ENCODE measurements at regions not wholly inside any gene's neighbourhood (a gene's known extent, or its start where the extent isn't known, plus 50 kb on each side); places are given as distances from the start of the nearest gene placed in this dataset.
"Not testable (repeated sequence)": the region's sequence is repeated elsewhere in the genome, so short reads cannot be mapped to it uniquely, and the experiment has no call there.

GRCh38 chr1:185539277-185539943 lies 194.8 kb upstream of the HMCN1 start:
- DNase-seq (ENCODE audit: low spot score) = no peak

GRCh38 chr1:185538309-185538898 lies 195.8 kb upstream of the HMCN1 start:
- DNase-seq (ENCODE audit: low spot score) = not testable (repeated sequence)

GRCh38 chr1:185537596-185537995 lies 196.6 kb upstream of the HMCN1 start:
- no peak for DNase-seq (ENCODE audit: low spot score)

GRCh38 chr1:185536165-185536920 lies 197.8 kb upstream of the HMCN1 start:
- no peak for DNase-seq (ENCODE audit: low spot score)

- DNase-seq (ENCODE audit: low spot score) = no peak
Observed at GRCh38 chr1:185535621-185536020, 198.6 kb upstream of the HMCN1 start.

GRCh38 chr1:185534801-185535200 lies 199.4 kb upstream of the HMCN1 start:
- no peak for DNase-seq (ENCODE audit: low spot score)

GRCh38 chr1:185533596-185533995 lies 200.6 kb upstream of the HMCN1 start:
- DNase-seq (ENCODE audit: low spot score) = no peak

- no peak for DNase-seq (ENCODE audit: low spot score)
Observed at GRCh38 chr1:185532856-185533255, 201.3 kb upstream of the HMCN1 start.

- DNase-seq (ENCODE audit: low spot score) = no peak
Observed at GRCh38 chr1:185531838-185532237, 202.4 kb upstream of the HMCN1 start.

GRCh38 chr1:185530215-185530614 lies 204.0 kb upstream of the HMCN1 start:
- no peak for DNase-seq (ENCODE audit: low spot score)

GRCh38 chr1:185529673-185530072 lies 204.5 kb upstream of the HMCN1 start:
- no peak for DNase-seq (ENCODE audit: low spot score)

- no peak for DNase-seq (ENCODE audit: low spot score)
Observed at GRCh38 chr1:185528084-185528676, 206.0 kb upstream of the HMCN1 start.

GRCh38 chr1:185526344-185527307 lies 207.6 kb upstream of the HMCN1 start:
- peak; percentile 65 for DNase-seq (ENCODE audit: low spot score)

GRCh38 chr1:185520188-185520920 lies 203.3 kb upstream of the IVNS1ABP start:
- no peak for DNase-seq (ENCODE audit: low spot score)

GRCh38 chr1:185517808-185518419 lies 200.9 kb upstream of the IVNS1ABP start:
- DNase-seq (ENCODE audit: low spot score) = no peak

- DNase-seq (ENCODE audit: low spot score) = not testable (repeated sequence)
Observed at GRCh38 chr1:185517301-185517700, 200.3 kb upstream of the IVNS1ABP start.

GRCh38 chr1:185515696-185516095 lies 198.7 kb upstream of the IVNS1ABP start:
- no peak for DNase-seq (ENCODE audit: low spot score)

GRCh38 chr1:185514311-185514710 lies 197.3 kb upstream of the IVNS1ABP start:
- no peak for DNase-seq (ENCODE audit: low spot score)

GRCh38 chr1:185512442-185512841 lies 195.4 kb upstream of the IVNS1ABP start:
- no peak for DNase-seq (ENCODE audit: low spot score)

- DNase-seq (ENCODE audit: low spot score) = no peak
Observed at GRCh38 chr1:185501099-185501498, 184.1 kb upstream of the IVNS1ABP start.
